HepG2 (cell line): ENCODE measurements at regions not wholly inside any gene's neighbourhood (a gene's known extent, or its start where the extent isn't known, plus 50 kb on each side); places are given as distances from the start of the nearest gene placed in this dataset.

ENCODE experiments used
- GATAD2A ChIP-seq: IDR thresholded peaks from 2 replicates; pipeline ENCODE4 v1.6.1; 2016
- MTA1 ChIP-seq: sonication (generic); formaldehyde crosslinking; IDR thresholded peaks from 2 replicates; pipeline ENCODE4 v1.4.0; 2020; ENCODE audit warnings: missing genetic modification reagents, mild to moderate bottlenecking, borderline replicate concordance
- NCOA1 ChIP-seq: sonication (generic); formaldehyde crosslinking; IDR thresholded peaks from 2 replicates; pipeline ENCODE4 v1.9.0; 2021; ENCODE audit warnings: missing genetic modification reagents
- NR0B2 ChIP-seq: sonication (generic); formaldehyde crosslinking; IDR thresholded peaks from 2 replicates; pipeline ENCODE4 v1.4.0; 2020; ENCODE audit warnings: mild to moderate bottlenecking, missing genetic modification reagents
- NR2F1 ChIP-seq, 2 experiments: fragments of 450-650 bp in 1 of 2; formaldehyde crosslinking in 1 of 2; IDR thresholded peaks; 2 replicates each; pipeline versions ENCODE4 v1.5.0 to v1.6.1; 2016 to 2020; ENCODE audit warnings: mild to moderate bottlenecking in 1 of 2, missing compliant biosample characterization in 1 of 2, missing genetic modification reagents in 1 of 2, moderate library complexity in 1 of 2
- NRL ChIP-seq: sonication (generic); formaldehyde crosslinking; IDR thresholded peaks from 2 replicates; pipeline ENCODE4 v1.5.0; 2020; ENCODE audit warnings: missing genetic modification reagents, mild to moderate bottlenecking, moderate library complexity, borderline replicate concordance
- RCOR2 ChIP-seq: IDR thresholded peaks from 2 replicates; pipeline ENCODE4 v1.6.1; 2016; ENCODE audit warnings: missing biosample characterization, missing genetic modification reagents
- SATB2 ChIP-seq: sonication (generic); formaldehyde crosslinking; IDR thresholded peaks from 2 replicates; pipeline ENCODE4 v1.5.0; 2020; ENCODE audit warnings: missing genetic modification reagents
- SOX5 ChIP-seq: IDR thresholded peaks from 2 replicates; pipeline ENCODE4 v1.6.1; 2016; ENCODE audit warnings: borderline replicate concordance
- ZBED4 ChIP-seq: sonication (generic); formaldehyde crosslinking; IDR thresholded peaks from 2 replicates; pipeline ENCODE4 v1.4.0; 2020; ENCODE audit warnings: missing genetic modification reagents, borderline replicate concordance
- ZBTB42 ChIP-seq: sonication (generic); formaldehyde crosslinking; IDR thresholded peaks from 2 replicates; pipeline ENCODE4 v1.5.0; 2020; ENCODE audit warnings: mild to moderate bottlenecking, missing genetic modification reagents
- ZNF280B ChIP-seq: sonication (generic); formaldehyde crosslinking; IDR thresholded peaks from 2 replicates; pipeline ENCODE4 v1.5.0; 2020; ENCODE audit warnings: missing genetic modification reagents, mild to moderate bottlenecking, borderline replicate concordance
- ZNF431 ChIP-seq: sonication (generic); formaldehyde crosslinking; IDR thresholded peaks from 2 replicates; pipeline ENCODE4 v1.9.0; 2022; ENCODE audit warnings: missing genetic modification reagents, low read depth, mild to moderate bottlenecking, borderline replicate concordance
- ZNF441 ChIP-seq: sonication (generic); formaldehyde crosslinking; IDR thresholded peaks from 2 replicates; pipeline ENCODE4 v1.7.0; 2021; ENCODE audit warnings: missing genetic modification reagents, borderline replicate concordance
- ZNF816 ChIP-seq: sonication (generic); formaldehyde crosslinking; IDR thresholded peaks from 2 replicates; pipeline ENCODE4 v1.8.0; 2022; ENCODE audit warnings: missing genetic modification reagents, mild to moderate bottlenecking, borderline replicate concordance

GRCh38 chr13:26968431-26969341, 202.9 kb downstream of the USP12 start (continued):
- peak; percentile 12; the same call in 1 of the 2 replicates for TF ChIP-seq ZNF441 (CRISPR knock-in tag)
- TF ChIP-seq RCOR2 (CRISPR knock-in tag) = no peak
- TF ChIP-seq NRL (CRISPR knock-in tag) = peak; percentile 79
- peak; percentile 63; the same call in 1 of the 2 replicates for TF ChIP-seq MTA1 (CRISPR knock-in tag)
- TF ChIP-seq GATAD2A (CRISPR knock-in tag) = peak; percentile 70; the same call in 1 of the 2 replicates
- TF ChIP-seq SOX5 (CRISPR knock-in tag) = peak; percentile 50; the same call in 1 of the 2 replicates
- 0 out of 2 replicates have a peak, but pooled peaks have one; percentile 66 for TF ChIP-seq ZNF816 (CRISPR knock-in tag)
- no peak for TF ChIP-seq ZBTB42 (CRISPR knock-in tag)
- no peak for TF ChIP-seq NR0B2 (CRISPR knock-in tag)
- TF ChIP-seq ZNF280B (CRISPR knock-in tag) = peak; percentile 79; the same call in 1 of the 2 replicates
- TF ChIP-seq NCOA1 (CRISPR knock-in tag) = no peak
- no peak for TF ChIP-seq ZNF431 (CRISPR knock-in tag)
- TF ChIP-seq SATB2 (CRISPR knock-in tag) = no peak
- TF ChIP-seq ZBED4 (CRISPR knock-in tag) = no peak; the same call in 1 of the 2 replicates
- peak; percentile 83 to 85; a peak in 3 of 4 replicates for TF ChIP-seq NR2F1 (CRISPR knock-in tag; IDR thresholded peaks at IDR 0.05)
